ENCODE measurements at regions not wholly inside any gene's neighbourhood (a gene's known extent, or its start where the extent isn't known, plus 50 kb on each side); places are given as distances from the start of the nearest gene placed in this dataset.

- TF ChIP-seq CTCF (IDR thresholded peaks at IDR 0.05) (no peak), POLR2AphosphoS5 (IDR thresholded peaks at IDR 0.05) (no peak), POLR2A (IDR thresholded peaks at IDR 0.05) (no peak), EP300 (IDR thresholded peaks at IDR 0.05; ENCODE audit: low read depth) (no peak)
Observed at GRCh38 chr1:5718831-5719632, 273.2 kb downstream of the NPHP4 start.
